Esophagus squamous epithelium (tissue), 4 donors: ENCODE measurements at regions not wholly inside any gene's neighbourhood (a gene's known extent, or its start where the extent isn't known, plus 50 kb on each side); places are given as distances from the start of the nearest gene placed in this dataset.

Experiments used
- CTCF ChIP-seq, 6 experiments: fragments of 450-650 bp in 4 of 6; fragments of 200-600 bp in 2 of 6; sonication (generic) in 2 of 6; IDR thresholded peaks; one replicate each; pipeline ENCODE4 v1.5.1; 2016 to 2019; ENCODE audit warnings: antibody characterized with exemption in 6 of 6, mild to moderate bottlenecking in 4 of 6, moderate library complexity in 4 of 6
- POLR2A ChIP-seq, 4 donors: fragments of 450-650 bp; IDR thresholded peaks; one replicate each; pipeline ENCODE4 v1.6.1; 2017; ENCODE audit warnings: antibody characterized with exemption in 4 of 4, mild to moderate bottlenecking in 4 of 4, moderate library complexity in 3 of 4

- TF ChIP-seq CTCF (IDR thresholded peaks at IDR 0.05) (no peak), POLR2A (IDR thresholded peaks at IDR 0.05) (no peak)
Measured at GRCh38 chr10:131830446-131831130, 70.2 kb upstream of the PPP2R2D start.
